Upper lobe of left lung (tissue), 4 donors: ENCODE measurements at regions not wholly inside any gene's neighbourhood (a gene's known extent, or its start where the extent isn't known, plus 50 kb on each side); places are given as distances from the start of the nearest gene placed in this dataset.

ENCODE experiments used
- CTCF ChIP-seq, 6 experiments: fragments of 450-650 bp in 4 of 6; fragments of 200-600 bp in 2 of 6; sonication (generic) in 2 of 6; IDR thresholded peaks; one replicate each; pipeline ENCODE4 v1.5.1; 2016 to 2019; ENCODE audit warnings: antibody characterized with exemption in 6 of 6
- POLR2A ChIP-seq, 4 donors: fragments of 450-650 bp; IDR thresholded peaks; one replicate each; pipeline ENCODE4 v1.5.1; 2016 to 2017; ENCODE audit warnings: antibody characterized with exemption in 4 of 4, mild to moderate bottlenecking in 2 of 4
- POLR2AphosphoS5 ChIP-seq, 2 donors: sonication (generic); formaldehyde crosslinking; IDR thresholded peaks; one replicate each; pipeline ENCODE4 v1.5.1; 2017; ENCODE audit warnings: antibody characterized with exemption in 2 of 2

- no peak for TF ChIP-seq POLR2AphosphoS5 (IDR thresholded peaks at IDR 0.05)
- no peak for TF ChIP-seq CTCF (IDR thresholded peaks at IDR 0.05)
- TF ChIP-seq POLR2A (IDR thresholded peaks at IDR 0.05): no peak
Measured at GRCh38 chr3:87161013-87161412, 66.1 kb upstream of the CHMP2B start.
